ENCODE measurements at regions not wholly inside any gene's neighbourhood (a gene's known extent, or its start where the extent isn't known, plus 50 kb on each side); places are given as distances from the start of the nearest gene placed in this dataset.

DNA sequence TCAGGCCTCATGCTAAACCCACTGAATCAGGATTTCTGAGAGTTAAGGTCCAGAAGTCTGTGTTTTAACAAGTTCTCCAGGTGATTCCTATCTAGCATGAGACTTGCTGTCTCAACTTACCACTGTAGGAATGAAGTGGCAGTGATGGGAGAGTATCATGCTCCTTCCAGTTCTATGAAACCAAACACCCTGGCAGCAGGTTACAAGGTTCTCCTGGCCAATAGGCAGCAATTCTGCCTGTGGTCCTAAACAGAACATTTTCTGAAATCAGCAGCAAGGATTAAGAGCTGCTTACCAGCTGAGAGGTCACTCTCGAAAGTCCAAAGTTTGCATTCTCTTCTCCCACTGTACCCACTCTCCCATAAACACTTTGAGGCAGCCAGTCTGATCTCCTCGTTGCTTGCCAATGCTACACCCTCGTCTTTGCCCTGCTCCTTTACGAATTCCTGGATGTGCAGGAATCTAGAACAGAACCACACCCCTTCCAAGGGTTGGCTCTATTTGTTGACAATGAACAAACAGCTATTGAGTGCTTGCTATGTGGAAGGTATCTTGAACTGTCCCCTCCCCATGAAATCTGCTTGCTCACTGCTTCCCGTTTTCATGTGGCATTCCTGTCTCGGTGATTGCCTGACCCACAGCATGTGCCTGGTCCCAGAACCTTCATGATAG, 100.5 kb downstream of the TMEM174 start:
- TF ChIP-seq, protein P1, sequence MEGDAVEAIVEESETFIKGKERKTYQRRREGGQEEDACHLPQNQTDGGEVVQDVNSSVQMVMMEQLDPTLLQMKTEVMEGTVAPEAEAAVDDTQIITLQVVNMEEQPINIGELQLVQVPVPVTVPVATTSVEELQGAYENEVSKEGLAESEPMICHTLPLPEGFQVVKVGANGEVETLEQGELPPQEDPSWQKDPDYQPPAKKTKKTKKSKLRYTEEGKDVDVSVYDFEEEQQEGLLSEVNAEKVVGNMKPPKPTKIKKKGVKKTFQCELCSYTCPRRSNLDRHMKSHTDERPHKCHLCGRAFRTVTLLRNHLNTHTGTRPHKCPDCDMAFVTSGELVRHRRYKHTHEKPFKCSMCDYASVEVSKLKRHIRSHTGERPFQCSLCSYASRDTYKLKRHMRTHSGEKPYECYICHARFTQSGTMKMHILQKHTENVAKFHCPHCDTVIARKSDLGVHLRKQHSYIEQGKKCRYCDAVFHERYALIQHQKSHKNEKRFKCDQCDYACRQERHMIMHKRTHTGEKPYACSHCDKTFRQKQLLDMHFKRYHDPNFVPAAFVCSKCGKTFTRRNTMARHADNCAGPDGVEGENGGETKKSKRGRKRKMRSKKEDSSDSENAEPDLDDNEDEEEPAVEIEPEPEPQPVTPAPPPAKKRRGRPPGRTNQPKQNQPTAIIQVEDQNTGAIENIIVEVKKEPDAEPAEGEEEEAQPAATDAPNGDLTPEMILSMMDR (IDR thresholded peaks at IDR 0.05): no peak

DNA sequence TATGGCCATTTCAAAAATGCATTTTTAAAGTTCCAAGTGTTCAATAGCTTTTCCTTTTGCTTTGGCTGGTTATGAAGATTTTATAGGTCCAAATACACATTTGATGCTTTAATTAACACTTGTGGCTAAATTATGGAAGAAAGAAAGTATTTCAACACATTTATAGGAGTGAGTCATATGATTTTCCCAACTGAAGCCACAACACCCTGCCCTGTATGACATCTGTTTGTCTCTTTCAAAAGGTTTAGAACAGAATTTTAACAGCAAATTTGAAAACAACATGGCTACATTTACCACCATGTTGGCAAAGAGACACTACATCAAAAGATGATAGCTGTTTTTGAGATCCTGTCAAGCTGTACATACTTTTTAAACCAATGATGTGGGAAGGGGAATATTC, 99.4 kb downstream of the TMEM174 start:
- DNase-seq (no peak), ATAC-seq (no peak)
- peaks cover 19 to 33% of the 10 kb centered on the region in 2 donors for H3K27me3 Mint-ChIP-seq (ENCODE audit: low read depth in 2 of 2)
- no peaks in the 10 kb centered on the region for H3K9me3 Mint-ChIP-seq
- no peak overlapping the region for H3K27ac ChIP-seq (ENCODE audit: low read length)
- no peak overlapping the region for H3K4me3 ChIP-seq (ENCODE audit: low read length)
- no peaks in the 10 kb centered on the region for H3K4me1 ChIP-seq (ENCODE audit: control insufficient read depth, insufficient read depth, low read length)
- H3K4me1 Mint-ChIP-seq: no peaks in the 10 kb centered on the region
- peaks cover 3% of the 10 kb centered on the region for H3K27me3 ChIP-seq (ENCODE audit: control insufficient read depth, insufficient read depth, low read length)
- TF ChIP-seq, protein P1 (IDR thresholded peaks at IDR 0.05): no peak
- intact Hi-C loops (cut with micrococcal nuclease): no loop called here
- no peak overlapping the region for H3K27ac Mint-ChIP-seq
- no peaks in the 10 kb centered on the region for H3K36me3 ChIP-seq (ENCODE audit: control insufficient read depth, insufficient read depth, low read length)
- H3K4me3 Mint-ChIP-seq: no peak overlapping the region
- H3K9me3 ChIP-seq (ENCODE audit: control insufficient read depth, insufficient read depth, low read length): no peaks in the 10 kb centered on the region
- no peaks in the 10 kb centered on the region for H3K36me3 Mint-ChIP-seq

More for the DNA sequence above, 100.5 kb downstream of the TMEM174 start:
- WGBS (ENCODE audit: insufficient coverage): 56% methylated on average over 6 of the region's 6 CpGs
- peaks cover 16 to 30% of the 10 kb centered on the region in 2 donors for H3K27me3 Mint-ChIP-seq (ENCODE audit: low read depth in 2 of 2)
- H3K9me3 ChIP-seq (ENCODE audit: control insufficient read depth, insufficient read depth, low read length): no peaks in the 10 kb centered on the region
- H3K4me3 Mint-ChIP-seq: no peak overlapping the region
- no peak for ATAC-seq
- H3K36me3 Mint-ChIP-seq: no peaks in the 10 kb centered on the region
- no peaks in the 10 kb centered on the region for H3K36me3 ChIP-seq (ENCODE audit: control insufficient read depth, insufficient read depth, low read length)
- no peaks in the 10 kb centered on the region for H3K4me1 ChIP-seq (ENCODE audit: control insufficient read depth, insufficient read depth, low read length)
- no peak overlapping the region for H3K27ac ChIP-seq (ENCODE audit: low read length)
- no peak for DNase-seq
- H3K9me3 Mint-ChIP-seq: no peaks in the 10 kb centered on the region
- no peak overlapping the region for H3K27ac Mint-ChIP-seq
- H3K27me3 ChIP-seq (ENCODE audit: control insufficient read depth, insufficient read depth, low read length): peaks cover 3% of the 10 kb centered on the region
- no peak overlapping the region for H3K4me3 ChIP-seq (ENCODE audit: low read length)
- H3K4me1 Mint-ChIP-seq: no peaks in the 10 kb centered on the region
- intact Hi-C loops (cut with micrococcal nuclease): no loop called here

DNA sequence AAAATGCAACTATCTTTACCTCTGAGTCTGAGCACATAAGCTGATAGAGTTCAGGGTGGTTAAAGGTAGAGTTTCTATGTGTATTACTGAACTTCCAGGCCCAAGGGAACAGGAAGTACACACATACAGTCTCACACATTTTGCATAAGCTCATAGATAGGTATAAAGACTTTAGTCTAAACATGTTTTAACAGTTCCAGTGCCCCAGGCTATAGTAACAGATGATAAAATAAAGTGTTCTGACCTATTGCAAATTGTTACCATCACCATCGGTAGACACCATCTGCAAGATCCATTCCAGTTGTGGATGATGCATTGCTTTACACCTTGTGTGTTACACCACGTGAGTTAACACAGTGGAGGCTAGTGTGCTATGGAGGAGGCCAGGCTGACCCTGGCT, 95.8 kb downstream of the TMEM174 start:
- no peaks in the 10 kb centered on the region for H3K9me3 Mint-ChIP-seq
- no peak overlapping the region for H3K4me3 ChIP-seq (ENCODE audit: low read length)
- peaks cover 20 to 21% of the 10 kb centered on the region in 2 donors for H3K27me3 Mint-ChIP-seq (ENCODE audit: low read depth in 2 of 2)
- peaks cover 3% of the 10 kb centered on the region for H3K27me3 ChIP-seq (ENCODE audit: control insufficient read depth, insufficient read depth, low read length)
- WGBS (ENCODE audit: insufficient coverage): 88% methylated on average over 2 of the region's 2 CpGs
- no peaks in the 10 kb centered on the region for H3K4me1 ChIP-seq (ENCODE audit: control insufficient read depth, insufficient read depth, low read length)
- TF ChIP-seq, protein P1 (IDR thresholded peaks at IDR 0.05): no peak
- H3K4me1 Mint-ChIP-seq: no peaks in the 10 kb centered on the region
- DNase-seq: no peak
- no peak overlapping the region for H3K4me3 Mint-ChIP-seq
- H3K36me3 Mint-ChIP-seq: no peaks in the 10 kb centered on the region
- H3K9me3 ChIP-seq (ENCODE audit: control insufficient read depth, insufficient read depth, low read length): no peaks in the 10 kb centered on the region
- no peaks in the 10 kb centered on the region for H3K36me3 ChIP-seq (ENCODE audit: control insufficient read depth, insufficient read depth, low read length)
- no peak for ATAC-seq
- no peak overlapping the region for H3K27ac ChIP-seq (ENCODE audit: low read length)
- H3K27ac Mint-ChIP-seq: no peak overlapping the region
- intact Hi-C loops (cut with micrococcal nuclease): no loop called here
